GM08714 (cell line): ENCODE measurements at regions not wholly inside any gene's neighbourhood (a gene's known extent, or its start where the extent isn't known, plus 50 kb on each side); places are given as distances from the start of the nearest gene placed in this dataset.

Experiments used
- H3K4me3 ChIP-seq: fragments of 200-500 bp; sonication (Bioruptor generic); 2 replicates; pipeline ENCODE4 v1.5.1; 2014; ENCODE audit warnings: mild to moderate bottlenecking, low read length, inconsistent platforms
- ZNF274 ChIP-seq: IDR thresholded peaks from 2 replicates; pipeline ENCODE4 v1.6.1; 2012; ENCODE audit warnings: mild to moderate bottlenecking, low read depth, low read length

DNA sequence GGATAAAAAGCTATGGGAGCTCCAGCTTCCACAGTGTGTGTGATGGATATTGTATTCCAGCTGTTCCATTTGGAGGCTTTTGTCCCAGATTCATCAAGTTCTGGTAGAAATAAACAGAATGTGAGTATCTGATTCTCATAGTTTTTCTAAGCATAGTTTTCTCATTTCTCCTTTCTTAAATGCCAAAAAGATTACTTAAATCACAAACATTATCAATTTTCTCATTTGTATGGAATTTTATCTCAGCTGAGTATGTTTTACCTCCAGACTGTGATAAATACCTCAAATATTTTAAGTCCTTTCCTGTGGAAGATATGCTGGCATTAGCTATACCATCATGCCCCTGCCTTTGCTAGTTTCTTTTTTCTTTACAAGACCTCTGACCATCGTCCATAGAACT lies 767.3 kb downstream of the TFAP2A start:
- TF ChIP-seq ZNF274 = no peak
- no peak overlapping the region for H3K4me3 ChIP-seq

DNA sequence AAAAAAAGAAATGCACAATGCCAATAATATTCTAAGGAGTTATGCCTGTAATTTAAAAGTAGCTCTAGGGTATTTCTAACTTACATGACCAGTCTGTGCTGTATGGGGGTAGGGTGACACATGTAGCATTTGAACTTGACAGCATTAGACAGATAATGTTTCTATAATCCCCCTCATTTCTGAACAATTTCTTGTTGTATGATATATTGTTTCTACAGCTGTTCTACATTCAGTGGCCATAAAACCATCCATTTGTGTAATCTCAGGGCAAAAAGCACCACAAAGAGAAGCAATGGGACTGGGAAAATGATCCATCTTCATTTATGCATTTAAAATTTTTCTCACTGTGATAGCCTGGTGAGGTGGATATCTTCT lies 767.8 kb downstream of the TFAP2A start:
- no peak for TF ChIP-seq ZNF274
- no peak overlapping the region for H3K4me3 ChIP-seq

DNA sequence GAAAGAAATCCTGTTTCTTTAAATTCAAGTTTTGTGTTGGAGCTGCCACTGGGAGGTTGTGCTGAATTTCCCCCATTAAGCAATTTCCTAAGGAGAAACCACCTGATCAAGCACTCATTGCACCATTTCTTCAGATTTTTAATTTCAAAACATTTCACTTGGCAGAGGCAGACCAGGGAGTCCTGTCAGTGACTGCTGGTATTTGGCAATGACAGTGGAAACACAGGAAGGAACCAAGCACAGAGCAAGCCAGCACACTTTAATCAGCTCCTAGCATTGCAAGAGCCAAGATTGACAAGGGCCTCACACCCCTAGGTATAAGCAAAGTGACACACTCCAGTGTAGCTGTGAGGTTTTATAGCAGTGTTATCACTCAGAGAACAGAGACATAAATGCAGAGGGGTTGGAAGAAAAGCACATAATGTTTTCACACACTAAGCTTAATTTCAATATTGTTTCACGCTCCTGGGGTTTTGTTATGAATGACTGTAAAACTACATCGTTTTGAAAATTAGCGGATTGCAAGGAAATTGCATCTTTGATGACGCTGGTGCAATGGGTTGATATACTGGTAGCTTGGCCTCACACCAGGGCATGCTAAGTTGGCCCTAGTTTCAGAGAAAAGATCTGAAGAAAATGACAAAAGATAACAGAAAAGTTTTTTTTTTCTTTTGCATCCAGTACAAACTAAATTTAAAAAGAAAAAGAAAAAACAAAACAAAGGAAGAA lies 768.4 kb downstream of the TFAP2A start:
- TF ChIP-seq ZNF274 = no peak
- H3K4me3 ChIP-seq = no peak overlapping the region

DNA sequence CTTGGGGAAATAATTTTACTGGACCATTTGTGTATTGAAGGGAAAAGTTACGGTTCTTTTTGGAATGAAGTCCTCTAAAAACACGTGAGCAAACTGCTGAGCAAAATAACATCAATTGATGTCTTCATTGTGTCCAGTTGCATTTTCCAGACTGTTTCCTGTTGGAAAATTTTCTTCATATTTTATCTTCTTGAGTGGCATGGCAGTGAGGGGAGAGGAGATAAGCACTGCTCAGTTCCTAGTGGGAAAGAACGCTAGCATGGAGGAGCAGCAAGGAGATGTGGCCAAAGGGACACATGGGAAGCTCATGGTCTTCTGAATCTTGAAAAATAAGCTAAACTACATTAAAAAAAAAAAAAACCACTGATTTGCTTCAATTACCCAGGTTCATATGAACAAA lies 776.0 kb downstream of the TFAP2A start:
- H3K4me3 ChIP-seq = no peak overlapping the region
- TF ChIP-seq ZNF274 = no peak

DNA sequence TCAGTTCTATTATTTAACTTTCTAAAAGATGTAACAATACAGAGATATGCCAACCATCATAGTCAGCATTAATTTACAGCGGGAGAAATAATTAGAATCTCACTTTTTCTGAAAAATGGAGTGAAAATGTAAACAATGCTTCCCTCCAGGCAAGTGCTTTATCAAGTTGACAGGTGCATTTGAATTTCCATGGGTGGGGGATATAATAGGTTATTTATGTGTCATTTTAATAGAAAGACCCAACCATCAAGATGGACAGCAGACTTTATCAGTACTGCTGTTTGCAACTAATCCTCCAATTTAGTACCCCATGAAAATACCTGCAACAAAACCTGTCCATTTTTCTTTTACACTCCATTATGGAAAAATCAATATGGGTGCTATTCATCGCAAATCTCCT lies 780.1 kb downstream of the TFAP2A start:
- TF ChIP-seq ZNF274 = no peak

DNA sequence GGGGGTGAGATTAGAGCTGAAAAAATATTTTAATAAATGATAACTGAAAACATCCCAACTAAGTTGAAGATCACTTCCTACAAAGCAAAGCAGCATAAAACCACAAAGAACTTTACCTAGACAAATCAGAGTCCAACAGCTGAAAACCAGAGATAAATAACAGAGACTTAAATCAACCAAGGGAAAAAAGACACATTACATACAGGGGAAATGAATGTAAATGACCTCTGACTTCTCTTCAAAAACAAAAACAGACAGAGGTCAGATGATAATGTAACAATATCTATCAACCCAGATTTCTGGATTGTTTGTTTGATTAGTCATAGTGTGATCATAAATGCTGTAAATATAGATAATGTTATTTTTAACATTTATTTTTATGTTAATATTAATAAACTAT lies 782.8 kb downstream of the TFAP2A start:
- TF ChIP-seq ZNF274 = no peak

More for the DNA sequence above, 780.1 kb downstream of the TFAP2A start:
- H3K4me3 ChIP-seq = no peak overlapping the region

DNA sequence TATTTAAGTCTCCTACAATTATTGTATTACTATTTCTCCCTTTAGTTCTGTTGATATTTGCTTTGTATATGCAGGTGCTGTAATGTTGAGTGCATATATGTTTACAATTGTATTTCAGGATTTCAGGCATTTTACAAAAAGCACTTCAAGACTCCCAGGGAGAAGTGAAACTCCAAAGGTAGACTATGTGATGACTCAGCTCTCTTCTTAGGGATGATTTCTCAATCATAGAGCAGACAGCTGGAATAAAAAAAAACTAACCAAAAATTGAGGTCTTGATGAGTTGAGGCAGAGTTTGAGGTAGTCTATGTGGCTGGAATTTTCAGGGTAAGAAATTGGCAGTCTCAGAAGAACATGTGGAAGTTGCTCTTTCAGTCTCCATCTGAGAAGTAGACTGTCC lies 786.1 kb downstream of the TFAP2A start:
- no peak overlapping the region for H3K4me3 ChIP-seq
- TF ChIP-seq ZNF274 = no peak

More for the DNA sequence above, 782.8 kb downstream of the TFAP2A start:
- H3K4me3 ChIP-seq = no peak overlapping the region

DNA sequence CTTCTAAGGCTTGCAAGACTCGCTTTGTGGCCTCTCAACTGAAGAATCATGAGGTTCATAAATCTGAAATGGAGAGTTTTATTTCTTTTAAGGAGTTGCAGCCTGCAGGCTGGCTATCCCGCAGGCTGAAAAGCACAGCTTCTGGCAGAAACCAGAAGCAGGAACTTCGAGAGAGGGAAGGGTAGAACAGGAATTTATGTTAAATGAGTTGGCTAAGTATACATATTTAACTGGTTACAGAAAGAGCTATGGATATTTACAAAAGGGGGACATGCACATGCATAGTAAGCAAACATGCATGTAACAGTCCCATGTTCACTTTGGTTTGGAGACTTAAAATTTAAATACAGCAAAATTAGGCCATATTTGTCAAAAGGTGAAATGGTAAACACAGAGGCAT lies 787.0 kb downstream of the TFAP2A start:
- TF ChIP-seq ZNF274 = no peak
- no peak overlapping the region for H3K4me3 ChIP-seq

DNA sequence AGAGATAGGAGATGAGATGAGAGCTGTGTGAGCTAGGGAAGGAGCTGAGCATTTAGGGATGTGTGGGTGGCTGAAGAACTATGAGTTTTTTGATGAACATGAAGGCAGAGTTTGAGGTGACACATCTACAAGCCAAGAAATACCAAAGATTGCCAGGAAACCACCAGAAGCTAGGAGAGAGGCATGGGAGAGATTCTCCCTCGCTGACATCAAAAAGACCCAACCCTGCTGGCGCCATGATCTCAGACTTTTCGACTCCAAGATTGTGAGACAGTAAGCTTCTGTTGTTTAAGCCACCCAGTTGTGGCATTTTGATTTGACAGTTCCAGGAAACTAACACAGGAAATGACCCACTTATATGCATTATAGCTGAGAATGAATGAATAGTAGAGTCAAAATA lies 790.9 kb downstream of the TFAP2A start:
- TF ChIP-seq ZNF274 = no peak

DNA sequence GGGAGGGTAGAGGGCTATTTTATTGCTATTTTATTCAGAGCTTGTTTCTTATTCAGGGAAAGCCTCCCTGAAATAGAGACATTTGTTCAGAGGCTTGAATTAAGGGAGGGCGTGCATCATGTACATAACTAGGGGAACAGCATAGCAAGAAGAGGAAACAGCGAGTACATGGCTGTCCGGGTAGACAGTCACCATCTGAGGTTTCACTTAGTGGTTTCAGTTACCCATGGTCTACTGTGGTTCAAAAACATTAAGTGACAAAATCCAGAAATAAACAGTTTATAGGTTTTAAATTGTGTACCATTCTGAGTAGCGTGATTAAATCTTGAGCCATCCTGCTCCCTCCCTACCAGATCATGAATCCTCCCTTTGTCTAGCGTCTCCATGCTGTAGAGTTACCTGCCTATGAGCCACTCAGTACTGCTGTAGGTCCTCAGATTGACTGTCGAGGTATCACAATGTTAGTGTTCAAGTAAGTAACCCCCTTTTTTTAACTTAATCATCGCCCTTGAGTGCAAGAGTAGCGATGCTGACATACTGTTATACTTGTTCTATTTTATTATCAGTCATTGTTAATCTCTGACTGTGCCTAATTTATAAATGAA lies 791.5 kb downstream of the TFAP2A start:
- no peak overlapping the region for H3K4me3 ChIP-seq
- no peak for TF ChIP-seq ZNF274

More for the DNA sequence above, 790.9 kb downstream of the TFAP2A start:
- H3K4me3 ChIP-seq = no peak overlapping the region

DNA sequence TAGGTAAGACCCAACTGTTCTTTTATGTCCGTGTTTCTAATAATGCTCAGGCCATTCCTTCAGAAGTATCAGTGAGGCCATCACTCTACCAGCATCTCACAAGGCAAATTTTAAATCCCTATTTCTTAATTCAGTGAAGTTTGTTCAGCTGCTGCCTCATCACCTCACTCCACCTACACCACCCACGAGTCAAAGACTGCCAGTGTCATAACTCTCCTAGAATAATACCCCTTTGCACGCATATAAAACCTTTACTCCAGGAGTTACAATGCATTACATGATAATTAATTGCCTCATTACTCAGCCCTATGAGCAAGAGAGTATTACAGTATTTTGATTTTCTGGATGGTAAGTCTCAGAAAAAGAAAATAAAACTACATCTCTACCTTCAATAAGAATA lies 793.6 kb downstream of the TFAP2A start:
- no peak for TF ChIP-seq ZNF274
- no peak overlapping the region for H3K4me3 ChIP-seq

DNA sequence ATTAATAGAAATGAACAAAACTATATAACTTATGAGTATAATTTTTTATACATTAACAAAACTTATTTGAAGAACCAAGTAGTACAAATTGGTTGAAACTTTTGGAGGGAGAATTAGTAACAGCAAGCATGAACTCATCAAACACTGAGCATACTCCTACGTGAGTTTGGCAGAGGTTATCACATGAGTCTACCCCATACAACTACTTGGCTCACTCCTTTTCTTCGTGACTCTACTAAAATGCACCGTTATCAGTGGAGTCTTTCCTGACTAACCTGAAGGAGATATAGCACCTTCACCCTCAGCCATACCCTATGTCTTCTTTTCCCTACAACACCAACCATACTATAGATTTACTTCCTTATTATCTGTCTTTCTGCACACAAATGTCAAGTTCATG lies 794.2 kb downstream of the TFAP2A start:
- no peak for TF ChIP-seq ZNF274
- no peak overlapping the region for H3K4me3 ChIP-seq

DNA sequence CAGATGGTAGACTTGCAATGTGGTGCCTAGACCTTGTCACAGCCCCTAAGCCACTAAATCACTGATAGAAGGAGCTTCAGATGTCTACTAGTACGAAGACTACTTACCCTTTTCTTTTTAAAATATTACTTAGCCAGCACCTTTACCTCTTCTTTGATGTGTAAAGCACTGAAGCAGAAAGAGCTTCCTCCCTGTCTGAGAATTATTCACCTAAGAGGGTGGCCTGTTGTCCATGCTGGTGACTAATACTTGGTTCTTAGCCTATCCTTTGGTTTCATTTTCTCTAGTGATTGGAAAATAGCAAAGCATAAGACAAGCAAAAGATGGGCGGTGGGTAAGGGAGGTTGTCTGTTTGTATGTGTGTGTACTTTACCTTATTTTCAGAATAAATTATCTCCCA lies 794.6 kb downstream of the TFAP2A start:
- no peak for TF ChIP-seq ZNF274
- no peak overlapping the region for H3K4me3 ChIP-seq

DNA sequence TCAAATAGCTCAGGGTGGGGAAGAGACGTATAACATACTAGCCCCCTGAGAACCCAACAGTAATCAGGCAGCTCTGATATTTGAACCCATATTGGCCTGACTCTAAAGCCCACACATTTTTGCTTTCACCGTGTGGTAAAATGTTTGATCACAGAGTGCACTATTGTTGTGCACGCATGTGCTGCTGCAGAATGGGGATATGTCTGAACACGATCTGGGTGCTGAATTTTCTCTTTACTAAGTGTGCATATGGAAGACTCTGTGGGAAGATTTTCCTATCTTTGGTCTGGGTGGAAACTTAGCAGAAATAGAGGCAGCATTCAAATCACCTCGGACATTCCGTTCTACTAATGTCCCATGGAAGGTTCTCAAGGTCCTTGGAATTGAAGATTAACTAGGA lies 800.1 kb downstream of the TFAP2A start:
- no peak overlapping the region for H3K4me3 ChIP-seq
- TF ChIP-seq ZNF274 = no peak

DNA sequence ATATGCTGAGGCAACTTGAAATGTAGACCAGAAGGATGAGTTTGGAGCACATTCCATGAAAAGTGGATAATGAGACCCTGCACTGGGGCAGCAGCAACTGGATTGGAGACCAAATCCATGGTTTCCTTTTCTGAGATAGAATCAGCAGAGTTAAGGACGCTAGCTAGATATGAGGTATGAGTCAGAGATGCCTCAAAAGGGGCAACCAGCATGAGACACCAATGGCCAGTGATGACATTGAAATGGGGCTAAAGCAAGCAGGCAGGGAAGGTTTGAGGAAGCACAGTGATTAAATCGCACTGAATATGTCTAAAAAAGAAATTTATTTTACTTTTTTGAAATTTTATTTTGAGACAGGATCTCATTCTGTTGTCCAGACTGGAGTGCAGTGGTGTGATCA lies 802.4 kb downstream of the TFAP2A start:
- no peak for TF ChIP-seq ZNF274
- no peak overlapping the region for H3K4me3 ChIP-seq
